ENCODE measurements at regions not wholly inside any gene's neighbourhood (a gene's known extent, or its start where the extent isn't known, plus 50 kb on each side); places are given as distances from the start of the nearest gene placed in this dataset.

DNA sequence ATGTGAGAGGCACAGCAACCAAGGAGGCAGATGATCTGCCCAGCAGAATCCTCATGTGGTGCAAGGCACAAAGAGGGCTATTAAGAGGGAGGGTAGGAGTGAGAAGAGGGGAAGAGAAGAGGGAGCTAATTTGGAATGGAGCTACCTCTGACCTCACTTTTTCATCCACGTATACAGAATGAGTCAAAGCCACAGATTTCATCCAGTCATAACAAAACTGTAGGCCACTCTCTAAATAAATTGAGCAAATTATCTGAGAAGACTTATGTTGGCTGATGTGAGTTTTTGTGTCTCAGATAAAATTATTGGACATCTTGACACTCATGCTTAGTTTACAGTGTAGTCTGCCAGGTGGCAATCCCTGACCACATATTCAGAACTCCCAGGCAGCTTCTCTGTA, 325.6 kb downstream of the TTLL7 start:
- TF ChIP-seq, protein P1, sequence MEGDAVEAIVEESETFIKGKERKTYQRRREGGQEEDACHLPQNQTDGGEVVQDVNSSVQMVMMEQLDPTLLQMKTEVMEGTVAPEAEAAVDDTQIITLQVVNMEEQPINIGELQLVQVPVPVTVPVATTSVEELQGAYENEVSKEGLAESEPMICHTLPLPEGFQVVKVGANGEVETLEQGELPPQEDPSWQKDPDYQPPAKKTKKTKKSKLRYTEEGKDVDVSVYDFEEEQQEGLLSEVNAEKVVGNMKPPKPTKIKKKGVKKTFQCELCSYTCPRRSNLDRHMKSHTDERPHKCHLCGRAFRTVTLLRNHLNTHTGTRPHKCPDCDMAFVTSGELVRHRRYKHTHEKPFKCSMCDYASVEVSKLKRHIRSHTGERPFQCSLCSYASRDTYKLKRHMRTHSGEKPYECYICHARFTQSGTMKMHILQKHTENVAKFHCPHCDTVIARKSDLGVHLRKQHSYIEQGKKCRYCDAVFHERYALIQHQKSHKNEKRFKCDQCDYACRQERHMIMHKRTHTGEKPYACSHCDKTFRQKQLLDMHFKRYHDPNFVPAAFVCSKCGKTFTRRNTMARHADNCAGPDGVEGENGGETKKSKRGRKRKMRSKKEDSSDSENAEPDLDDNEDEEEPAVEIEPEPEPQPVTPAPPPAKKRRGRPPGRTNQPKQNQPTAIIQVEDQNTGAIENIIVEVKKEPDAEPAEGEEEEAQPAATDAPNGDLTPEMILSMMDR (conservative IDR thresholded peaks at IDR 0.05; ENCODE audit: low read depth, low read length): no peak
- no peak for TF ChIP-seq EZH2 (IDR thresholded peaks at IDR 0.05; ENCODE audit: borderline replicate concordance, low read depth, low read length, poor library complexity, severe bottlenecking)

Data from A673 (cell line).